ENCODE measurements at regions not wholly inside any gene's neighbourhood (a gene's known extent, or its start where the extent isn't known, plus 50 kb on each side); places are given as distances from the start of the nearest gene placed in this dataset.

DNA sequence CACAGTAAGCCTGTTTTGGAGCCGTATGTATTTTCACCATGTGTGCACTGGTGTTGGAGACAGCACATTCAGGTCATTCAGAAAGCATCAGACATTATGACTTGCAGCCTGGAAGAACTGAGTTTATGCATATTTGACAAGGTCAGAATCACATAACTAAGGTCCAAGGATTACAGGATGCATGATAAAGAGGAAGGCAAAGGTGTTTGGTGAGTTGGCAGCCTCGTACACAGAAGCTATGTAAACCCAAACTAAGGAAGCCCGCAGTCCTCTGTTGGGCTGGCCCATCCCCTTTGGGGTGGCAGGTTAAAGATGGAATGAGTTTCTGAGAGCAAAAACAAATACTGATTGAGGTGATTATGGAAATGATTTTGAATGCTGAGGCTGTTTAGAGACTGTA, 218.4 kb downstream of the KTN1 start:
- Histone ChIP-seq H3K4me1 (ENCODE audit: insufficient read depth, insufficient read length) (no peaks in the 10 kb centered on the region), H3K27me3 (ENCODE audit: insufficient read depth, insufficient read length) (no peaks in the 10 kb centered on the region), H3K36me3 (ENCODE audit: insufficient read depth, insufficient read length, low read length) (no peaks in the 10 kb centered on the region), H3K4me3 (ENCODE audit: insufficient read length, low read depth) (no peak overlapping the region), H3K9ac (ENCODE audit: insufficient read length, low read depth) (no peak overlapping the region), H3K9me3 (ENCODE audit: insufficient read depth, low read length) (peaks cover 29% of the 10 kb centered on the region; the same call in 1 of the 2 replicates)
- DNase-seq (ENCODE audit: low read depth, low spot score): no peak
- TF ChIP-seq SUZ12 (IDR thresholded peaks at IDR 0.05; ENCODE audit: extremely low read depth, insufficient read depth, insufficient read length) (no peak), YY1 (IDR thresholded peaks at IDR 0.05; ENCODE audit: insufficient read depth, insufficient read length) (no peak), ZNF274 (IDR thresholded peaks at IDR 0.05; ENCODE audit: low read depth, low read length) (no peak)

DNA sequence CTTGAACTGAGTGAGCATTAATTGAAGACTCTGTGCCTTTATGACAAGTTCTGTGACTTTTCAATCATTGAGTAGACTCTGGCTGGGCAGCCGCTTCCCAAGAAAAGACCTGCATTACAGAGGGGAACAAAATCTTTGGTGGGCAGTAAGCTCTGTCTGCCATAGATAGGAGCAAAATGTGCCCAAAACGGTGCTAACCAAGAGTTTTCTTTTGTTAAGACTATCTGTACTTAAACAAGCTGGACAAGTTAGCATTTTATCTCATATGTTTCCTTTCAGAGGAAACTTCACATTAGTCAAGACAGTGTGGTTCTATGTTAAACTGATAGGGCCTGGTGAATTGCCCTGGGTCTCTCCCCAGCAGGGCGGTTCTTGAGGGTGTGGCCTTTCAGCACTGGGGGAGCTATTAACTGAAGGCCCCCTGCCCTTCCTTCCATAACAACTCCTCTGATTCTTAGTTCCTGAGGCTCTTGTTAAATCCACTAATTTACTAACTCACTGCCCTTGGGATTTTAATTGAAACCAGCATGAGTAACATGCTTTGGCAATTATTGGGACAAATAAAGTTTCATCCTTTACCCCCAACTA, 219.6 kb downstream of the KTN1 start:
- DNase-seq (ENCODE audit: low read depth, low spot score): no peak
- no peak for TF ChIP-seq SUZ12 (IDR thresholded peaks at IDR 0.05; ENCODE audit: extremely low read depth, insufficient read depth, insufficient read length)
- no peaks in the 10 kb centered on the region for H3K27me3 ChIP-seq (ENCODE audit: insufficient read depth, insufficient read length)
- H3K4me3 ChIP-seq (ENCODE audit: insufficient read length, low read depth): no peak overlapping the region
- no peaks in the 10 kb centered on the region for H3K4me1 ChIP-seq (ENCODE audit: insufficient read depth, insufficient read length)
- H3K36me3 ChIP-seq (ENCODE audit: insufficient read depth, insufficient read length, low read length): no peaks in the 10 kb centered on the region
- H3K9ac ChIP-seq (ENCODE audit: insufficient read length, low read depth): no peak overlapping the region
- H3K9me3 ChIP-seq (ENCODE audit: insufficient read depth, low read length): peaks cover 41% of the 10 kb centered on the region; the same call in 1 of the 2 replicates

GRCh38 chr14:55800156-55800785, 220.3 kb downstream of the KTN1 start:
- Histone ChIP-seq H3K36me3 (ENCODE audit: insufficient read depth, insufficient read length, low read length) (no peaks in the 10 kb centered on the region), H3K9me3 (ENCODE audit: insufficient read depth, low read length) (peaks cover 44% of the 10 kb centered on the region; the same call in 1 of the 2 replicates), H3K4me3 (ENCODE audit: insufficient read length, low read depth) (no peak overlapping the region), H3K9ac (ENCODE audit: insufficient read length, low read depth) (no peak overlapping the region), H3K4me1 (ENCODE audit: insufficient read depth, insufficient read length) (no peaks in the 10 kb centered on the region), H3K27me3 (ENCODE audit: insufficient read depth, insufficient read length) (no peaks in the 10 kb centered on the region)
- peak; percentile 28 for DNase-seq (ENCODE audit: low read depth, low spot score)
- TF ChIP-seq SUZ12 (IDR thresholded peaks at IDR 0.05; ENCODE audit: extremely low read depth, insufficient read depth, insufficient read length) (no peak), ZNF274 (IDR thresholded peaks at IDR 0.05; ENCODE audit: low read depth, low read length) (no peak), YY1 (IDR thresholded peaks at IDR 0.05; ENCODE audit: insufficient read depth, insufficient read length) (no peak)

- no peaks in the 10 kb centered on the region for H3K27me3 ChIP-seq (ENCODE audit: insufficient read depth, insufficient read length)
- H3K9ac ChIP-seq (ENCODE audit: insufficient read length, low read depth): no peak overlapping the region
- no peaks in the 10 kb centered on the region for H3K36me3 ChIP-seq (ENCODE audit: insufficient read depth, insufficient read length, low read length)
- TF ChIP-seq ZNF274 (IDR thresholded peaks at IDR 0.05; ENCODE audit: low read depth, low read length): no peak
- no peak for TF ChIP-seq SUZ12 (IDR thresholded peaks at IDR 0.05; ENCODE audit: extremely low read depth, insufficient read depth, insufficient read length)
- no peak for TF ChIP-seq YY1 (IDR thresholded peaks at IDR 0.05; ENCODE audit: insufficient read depth, insufficient read length)
- H3K4me1 ChIP-seq (ENCODE audit: insufficient read depth, insufficient read length): no peaks in the 10 kb centered on the region
- H3K9me3 ChIP-seq (ENCODE audit: insufficient read depth, low read length): peaks cover 44% of the 10 kb centered on the region; the same call in 1 of the 2 replicates
- no peak overlapping the region for H3K4me3 ChIP-seq (ENCODE audit: insufficient read length, low read depth)
- no peak for DNase-seq (ENCODE audit: low read depth, low spot score)
These were observed 221.1 kb downstream of the KTN1 start for GRCh38 chr14:55801121-55801520.

DNA sequence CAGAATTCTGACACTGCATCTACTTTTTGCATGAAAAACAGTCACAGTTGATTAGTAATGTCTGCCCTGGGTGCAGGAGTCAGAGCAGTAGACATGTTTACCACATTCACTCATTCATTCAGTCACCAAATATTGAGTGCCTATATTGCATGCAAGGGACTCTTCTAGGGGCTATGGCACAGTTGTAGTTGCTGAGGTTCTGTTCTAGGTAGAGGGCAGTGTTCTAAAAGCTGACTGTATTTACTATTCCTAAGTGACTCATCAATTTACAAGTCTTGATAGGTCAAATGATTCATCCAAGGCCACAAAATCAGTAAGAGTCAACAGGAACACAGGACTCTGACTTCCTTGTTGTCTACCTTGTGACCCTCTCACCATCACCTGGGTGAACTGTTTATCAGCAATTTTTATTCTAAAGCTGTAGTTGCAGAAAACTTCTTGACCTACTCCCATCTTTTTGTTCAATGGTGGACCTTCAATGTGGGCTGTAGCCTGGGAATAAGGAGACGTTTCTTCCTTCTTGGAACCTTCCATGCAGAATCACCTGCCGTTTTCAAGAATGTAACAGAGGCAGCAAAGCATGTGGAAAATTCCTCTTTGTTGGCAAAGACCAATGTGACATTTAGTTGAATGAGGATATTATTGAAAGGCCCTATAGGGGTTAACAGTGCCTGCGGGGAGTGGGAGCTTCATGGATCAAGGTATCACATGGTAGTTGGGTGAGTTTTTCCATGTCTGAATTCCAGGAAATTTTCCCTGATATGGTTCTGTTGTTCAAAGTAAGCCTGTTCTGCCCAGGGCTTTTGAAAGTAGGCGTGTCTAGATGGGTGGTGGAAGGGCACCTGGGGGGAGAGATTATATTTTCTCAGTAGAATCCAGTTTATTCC, 223.2 kb downstream of the KTN1 start:
- no peak overlapping the region for H3K4me3 ChIP-seq (ENCODE audit: insufficient read length, low read depth)
- DNase-seq (ENCODE audit: low read depth, low spot score): no peak
- no peaks in the 10 kb centered on the region for H3K27me3 ChIP-seq (ENCODE audit: insufficient read depth, insufficient read length)
- no peaks in the 10 kb centered on the region for H3K4me1 ChIP-seq (ENCODE audit: insufficient read depth, insufficient read length)
- TF ChIP-seq ZNF274 (IDR thresholded peaks at IDR 0.05; ENCODE audit: low read depth, low read length) (no peak), SUZ12 (IDR thresholded peaks at IDR 0.05; ENCODE audit: extremely low read depth, insufficient read depth, insufficient read length) (no peak), YY1 (IDR thresholded peaks at IDR 0.05; ENCODE audit: insufficient read depth, insufficient read length) (no peak)
- peaks cover 44% of the 10 kb centered on the region; the same call in 1 of the 2 replicates for H3K9me3 ChIP-seq (ENCODE audit: insufficient read depth, low read length)
- no peaks in the 10 kb centered on the region for H3K36me3 ChIP-seq (ENCODE audit: insufficient read depth, insufficient read length, low read length)
- no peak overlapping the region for H3K9ac ChIP-seq (ENCODE audit: insufficient read length, low read depth)

DNA sequence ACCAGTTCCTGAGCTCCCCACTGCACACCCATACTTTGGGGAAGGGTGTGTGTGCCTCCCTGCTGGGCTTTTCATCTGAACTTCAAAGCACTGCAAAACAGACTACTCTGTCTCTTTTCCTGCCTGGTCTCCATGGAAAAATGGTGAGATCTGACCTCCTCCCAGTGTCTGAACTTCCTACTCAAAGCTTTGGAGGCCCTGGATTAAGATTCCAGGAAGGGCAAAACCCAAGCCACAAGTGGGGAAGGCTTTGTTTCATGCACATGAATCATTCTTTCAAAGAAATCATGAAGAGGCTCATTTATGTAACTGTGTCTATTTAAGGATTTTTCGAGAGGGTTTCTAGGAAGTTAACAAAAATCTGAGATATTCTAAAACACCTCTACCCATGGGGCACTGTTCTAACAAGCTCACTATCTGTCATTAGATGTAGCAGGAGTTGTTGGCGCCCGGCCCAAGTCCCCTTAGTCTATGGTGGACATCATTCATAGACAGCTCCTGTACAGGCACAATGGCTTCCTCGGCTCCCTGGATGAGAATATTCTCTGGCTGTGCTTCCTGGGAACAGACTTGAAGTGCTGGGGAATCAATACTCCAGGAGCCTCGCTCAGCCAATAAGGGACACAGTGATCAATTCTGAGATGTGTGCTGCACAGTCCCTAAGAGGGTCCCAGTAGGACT, 224.0 kb downstream of the KTN1 start:
- TF ChIP-seq SUZ12 (IDR thresholded peaks at IDR 0.05; ENCODE audit: extremely low read depth, insufficient read depth, insufficient read length) (no peak), YY1 (IDR thresholded peaks at IDR 0.05; ENCODE audit: insufficient read depth, insufficient read length) (no peak), ZNF274 (IDR thresholded peaks at IDR 0.05; ENCODE audit: low read depth, low read length) (no peak)
- no peak overlapping the region for H3K9ac ChIP-seq (ENCODE audit: insufficient read length, low read depth)
- DNase-seq (ENCODE audit: low read depth, low spot score): no peak
- no peaks in the 10 kb centered on the region for H3K36me3 ChIP-seq (ENCODE audit: insufficient read depth, insufficient read length, low read length)
- H3K27me3 ChIP-seq (ENCODE audit: insufficient read depth, insufficient read length): no peaks in the 10 kb centered on the region
- no peak overlapping the region for H3K4me3 ChIP-seq (ENCODE audit: insufficient read length, low read depth)
- no peaks in the 10 kb centered on the region for H3K4me1 ChIP-seq (ENCODE audit: insufficient read depth, insufficient read length)
- peaks cover 44% of the 10 kb centered on the region; the same call in 1 of the 2 replicates for H3K9me3 ChIP-seq (ENCODE audit: insufficient read depth, low read length)
